ENCODE measurements at regions not wholly inside any gene's neighbourhood (a gene's known extent, or its start where the extent isn't known, plus 50 kb on each side); places are given as distances from the start of the nearest gene placed in this dataset.

DNA sequence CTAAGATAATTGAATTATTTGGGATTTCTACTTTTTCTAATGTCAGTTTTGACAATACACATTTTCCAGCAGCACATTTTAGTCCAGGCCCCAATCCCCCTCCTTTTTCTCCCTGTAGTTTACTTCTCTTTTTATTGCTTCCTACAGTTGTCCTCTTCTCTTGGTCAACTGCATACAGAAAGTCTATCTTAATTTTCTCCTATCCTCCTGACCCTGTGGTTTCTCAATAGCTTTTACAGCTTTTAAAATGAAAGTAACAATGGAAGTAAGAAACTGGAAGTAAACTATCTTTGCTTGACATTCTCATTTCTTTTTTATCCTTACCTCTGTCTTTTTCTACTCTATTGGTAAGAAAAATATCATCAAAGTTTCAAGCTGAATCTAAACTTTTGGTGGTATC lies 106.5 kb upstream of the OXGR1 start:
- TF ChIP-seq EZH2 (IDR thresholded peaks at IDR 0.05; ENCODE audit: borderline replicate concordance) (no peak), EZH2phosphoT487 (IDR thresholded peaks at IDR 0.05; ENCODE audit: low read depth, severe bottlenecking, unreplicated experiment) (no peak)
- TF ChIP-seq, protein P1, sequence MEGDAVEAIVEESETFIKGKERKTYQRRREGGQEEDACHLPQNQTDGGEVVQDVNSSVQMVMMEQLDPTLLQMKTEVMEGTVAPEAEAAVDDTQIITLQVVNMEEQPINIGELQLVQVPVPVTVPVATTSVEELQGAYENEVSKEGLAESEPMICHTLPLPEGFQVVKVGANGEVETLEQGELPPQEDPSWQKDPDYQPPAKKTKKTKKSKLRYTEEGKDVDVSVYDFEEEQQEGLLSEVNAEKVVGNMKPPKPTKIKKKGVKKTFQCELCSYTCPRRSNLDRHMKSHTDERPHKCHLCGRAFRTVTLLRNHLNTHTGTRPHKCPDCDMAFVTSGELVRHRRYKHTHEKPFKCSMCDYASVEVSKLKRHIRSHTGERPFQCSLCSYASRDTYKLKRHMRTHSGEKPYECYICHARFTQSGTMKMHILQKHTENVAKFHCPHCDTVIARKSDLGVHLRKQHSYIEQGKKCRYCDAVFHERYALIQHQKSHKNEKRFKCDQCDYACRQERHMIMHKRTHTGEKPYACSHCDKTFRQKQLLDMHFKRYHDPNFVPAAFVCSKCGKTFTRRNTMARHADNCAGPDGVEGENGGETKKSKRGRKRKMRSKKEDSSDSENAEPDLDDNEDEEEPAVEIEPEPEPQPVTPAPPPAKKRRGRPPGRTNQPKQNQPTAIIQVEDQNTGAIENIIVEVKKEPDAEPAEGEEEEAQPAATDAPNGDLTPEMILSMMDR (IDR thresholded peaks at IDR 0.05; ENCODE audit: poor library complexity) = no peak

All from hepatocyte (in vitro differentiated cells).